NCI-H2107 (cell line): ENCODE measurements at regions not wholly inside any gene's neighbourhood (a gene's known extent, or its start where the extent isn't known, plus 50 kb on each side); places are given as distances from the start of the nearest gene placed in this dataset.

Experiments used
- DNase-seq: peaks from one replicate; lab custom pipeline; 2025; lab: John Stamatoyannopoulos, UW

GRCh38 chr4:24057915-24058559, 168.2 kb upstream of the PPARGC1A start:
- no peak for DNase-seq

DNA sequence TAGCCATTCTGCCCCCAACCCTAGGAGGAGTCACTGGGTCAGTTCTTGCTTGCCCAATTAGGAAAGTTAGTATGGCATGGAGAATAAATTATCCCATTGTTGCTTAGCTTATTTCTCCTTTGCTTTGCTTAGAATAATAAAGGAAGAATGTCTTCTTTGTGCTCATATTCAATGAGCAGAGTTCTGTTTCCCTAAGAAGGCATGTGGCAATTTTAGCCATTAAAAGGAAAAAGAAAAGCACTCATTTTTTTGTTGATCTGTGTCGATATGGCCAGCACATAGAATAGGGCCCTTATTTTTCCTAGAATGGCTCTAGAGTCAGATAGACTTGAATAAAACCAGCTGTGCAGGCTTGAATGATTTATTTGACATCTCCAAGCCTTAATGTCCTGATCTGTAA, 166.4 kb upstream of the PPARGC1A start:
- DNase-seq, result no peak

DNA sequence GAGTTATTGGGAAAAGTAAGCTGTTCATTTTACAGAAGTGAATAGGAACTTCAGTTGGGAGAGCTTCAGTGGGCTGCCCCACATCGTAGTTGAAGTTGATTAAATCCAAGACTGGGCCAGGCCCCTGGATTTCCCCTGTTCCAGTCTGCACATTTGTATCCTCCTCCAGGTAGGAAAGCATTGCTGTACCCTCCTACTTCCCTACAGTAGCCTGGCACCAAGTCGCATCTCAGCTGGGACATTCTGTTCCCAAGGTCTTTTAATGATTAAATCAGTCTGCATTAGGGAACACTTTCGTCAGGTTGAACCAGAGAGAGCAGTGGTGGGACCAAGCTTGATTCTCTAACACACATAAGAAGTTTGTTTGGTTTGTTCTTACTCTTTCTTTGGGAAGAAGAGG, 165.8 kb upstream of the PPARGC1A start:
- no peak for DNase-seq

- DNase-seq, result no peak
These were observed 165.1 kb upstream of the PPARGC1A start for GRCh38 chr4:24054910-24055309.

DNA sequence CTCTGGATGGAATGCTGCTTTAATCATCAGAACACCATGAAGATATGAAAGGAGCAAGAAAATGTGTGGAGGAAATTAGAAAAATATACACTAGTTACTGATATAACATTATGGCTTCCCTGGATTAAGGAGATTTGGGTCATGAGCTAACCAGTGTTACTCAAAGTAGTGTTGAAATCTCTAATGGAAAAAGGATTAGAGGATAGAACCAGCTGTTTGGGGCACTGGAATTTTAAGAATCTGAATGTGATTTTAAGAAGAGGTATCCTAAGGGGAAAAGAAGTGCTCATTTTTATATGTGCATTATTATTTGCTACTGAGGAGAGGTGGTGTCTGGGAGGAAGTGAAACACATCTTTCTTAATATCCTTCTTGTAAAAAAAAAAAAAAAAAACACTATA, 164.1 kb upstream of the PPARGC1A start:
- no peak for DNase-seq

DNA sequence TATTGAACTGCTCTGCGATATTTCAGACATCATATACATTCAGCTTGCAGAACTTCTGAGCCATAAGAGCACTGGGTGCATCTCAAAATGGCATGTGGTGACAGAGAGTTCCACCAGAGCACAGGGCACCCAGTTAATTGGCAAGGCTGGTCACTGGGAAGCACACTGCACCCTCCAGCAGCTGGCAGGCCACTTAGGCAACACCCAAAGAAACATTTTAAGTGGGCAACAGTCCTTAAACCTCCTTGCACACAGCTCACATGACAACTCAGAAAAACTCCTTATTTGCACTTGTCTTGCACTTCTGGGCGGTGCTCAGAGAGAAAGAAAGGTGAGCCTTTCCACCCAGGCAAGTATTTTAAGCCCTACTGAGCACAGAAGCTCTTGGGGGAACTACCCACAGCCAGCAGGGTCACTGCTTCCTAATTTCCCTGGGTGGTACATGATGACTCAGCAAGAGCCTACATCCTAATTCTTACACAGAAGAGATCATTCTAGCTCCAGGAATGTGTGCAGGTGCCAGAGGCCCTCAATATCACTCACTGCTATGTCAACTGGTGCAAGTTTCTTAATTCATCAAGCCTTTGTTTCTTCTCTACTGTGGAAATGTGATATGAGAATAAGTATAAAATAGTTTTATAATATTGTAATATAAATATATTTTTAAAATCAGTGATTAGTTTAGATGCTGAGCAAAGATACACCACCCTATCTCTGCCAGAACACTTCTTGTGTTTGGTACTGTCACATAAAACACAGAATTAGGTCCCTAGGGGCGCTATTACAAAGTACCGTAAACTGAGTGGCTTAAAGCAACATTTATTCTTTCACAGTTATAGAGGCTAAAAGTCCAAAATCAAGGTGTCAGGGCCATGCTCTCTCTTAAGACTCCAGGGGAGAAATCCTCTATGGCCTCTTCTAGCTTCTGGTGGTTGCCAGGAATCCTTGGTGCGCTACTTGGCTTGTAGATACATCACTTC, 155.1 kb upstream of the PPARGC1A start:
- DNase-seq, result no peak

DNA sequence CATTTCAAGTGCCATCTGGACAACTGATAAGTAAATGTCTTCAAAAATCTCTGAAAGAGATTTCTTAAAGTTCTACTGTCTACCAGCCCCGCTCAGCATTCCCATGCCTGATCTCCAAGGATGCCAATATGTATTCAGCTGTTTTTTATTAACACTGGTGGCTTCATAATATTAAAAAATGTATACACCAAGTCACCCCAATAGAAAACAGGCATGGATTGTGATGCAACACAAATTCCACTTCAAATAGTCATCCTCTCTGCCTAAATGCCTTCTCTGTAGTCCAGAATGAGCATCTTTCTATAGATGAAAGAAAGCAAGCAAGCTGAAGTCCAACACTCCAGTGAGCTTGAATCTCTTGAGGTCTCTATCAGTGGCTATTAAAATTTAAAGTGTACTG, 152.2 kb upstream of the PPARGC1A start:
- no peak for DNase-seq

DNA sequence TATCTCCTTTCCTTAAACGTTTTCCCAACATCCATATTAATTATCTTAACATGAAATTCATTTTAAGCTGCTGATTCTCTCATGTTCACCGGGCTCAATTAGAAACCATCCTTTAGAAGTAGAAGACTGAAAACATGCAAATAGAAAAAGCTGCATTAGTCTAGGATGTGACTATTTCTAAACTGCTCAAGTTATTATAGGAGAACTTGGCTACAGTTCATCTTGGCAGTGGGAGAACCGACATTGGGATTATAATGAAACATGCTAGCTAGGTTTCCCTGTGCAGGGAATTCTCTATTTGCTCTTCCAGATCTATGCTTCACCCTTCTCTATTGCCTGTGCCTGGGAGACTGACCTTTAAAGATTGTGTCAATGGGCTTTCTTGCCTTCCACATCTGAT, 151.0 kb upstream of the PPARGC1A start:
- DNase-seq, result no peak

- no peak for DNase-seq
These were observed 143.8 kb upstream of the PPARGC1A start for GRCh38 chr4:24033626-24034025.

DNA sequence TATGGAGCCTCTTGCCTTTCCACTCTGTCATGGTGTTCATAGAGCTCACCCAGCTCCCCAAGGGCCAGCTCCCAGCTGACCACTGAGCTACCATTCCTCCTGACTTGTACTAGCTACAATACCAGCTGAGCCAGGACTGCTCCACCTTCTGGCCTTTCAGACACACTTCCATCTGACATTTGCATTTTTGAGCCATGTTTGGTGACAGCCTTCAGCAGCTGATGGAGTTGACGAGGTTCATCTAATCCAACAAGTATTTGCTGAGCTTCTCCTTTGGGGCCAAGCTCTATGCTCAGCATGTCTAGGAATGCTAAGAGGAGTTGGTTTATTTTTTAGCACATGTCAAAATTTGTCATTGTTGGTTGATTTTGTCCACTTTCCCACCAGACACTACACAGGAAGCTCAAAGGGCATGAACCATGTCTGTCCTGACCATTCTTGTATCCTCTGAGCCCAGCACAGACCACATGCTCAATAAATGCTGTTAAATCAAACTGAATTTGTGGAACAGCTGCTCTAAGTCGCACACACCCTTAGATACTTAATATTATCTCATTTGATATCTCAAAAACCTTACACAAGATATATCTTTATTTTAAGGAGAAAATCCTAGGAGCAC, 142.6 kb upstream of the PPARGC1A start:
- no peak for DNase-seq

DNA sequence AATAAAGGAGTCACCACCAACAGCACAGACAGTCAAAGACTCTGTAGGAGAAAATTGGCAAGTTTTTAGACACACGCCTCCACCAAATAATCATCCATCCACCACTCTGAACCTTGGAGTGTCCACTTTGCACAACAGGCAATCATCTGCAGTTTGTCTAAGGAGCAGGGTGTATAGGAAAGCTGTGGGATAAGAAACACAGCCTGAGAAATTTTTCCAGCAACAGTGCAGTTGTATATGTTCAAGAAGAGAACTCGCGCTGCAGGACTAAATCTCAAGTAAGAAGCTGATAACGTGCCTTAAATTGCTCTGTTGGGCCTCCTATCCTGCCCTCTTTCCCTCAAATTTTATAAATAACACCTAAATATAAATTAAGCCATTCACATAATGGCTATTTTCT, 136.7 kb upstream of the PPARGC1A start:
- DNase-seq, result no peak

DNA sequence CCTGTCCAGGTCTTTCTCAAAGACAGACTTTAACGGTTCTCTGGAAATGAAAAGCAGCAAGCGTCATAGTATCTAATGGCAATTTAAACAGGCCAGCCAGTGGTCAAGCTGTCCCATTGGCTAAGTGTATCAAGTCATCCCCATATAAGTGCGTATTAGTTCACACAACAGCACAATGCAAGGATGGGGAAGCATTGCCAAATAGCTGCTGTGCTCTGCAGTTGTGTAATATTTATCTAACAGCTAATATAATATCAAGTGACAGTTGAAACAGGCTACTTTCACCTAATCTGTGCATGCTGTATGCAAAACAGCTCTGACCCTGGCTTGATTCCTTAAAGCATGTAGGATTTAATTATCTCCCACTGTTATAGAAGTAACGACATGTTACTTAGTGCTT, 134.8 kb upstream of the PPARGC1A start:
- no peak for DNase-seq

DNA sequence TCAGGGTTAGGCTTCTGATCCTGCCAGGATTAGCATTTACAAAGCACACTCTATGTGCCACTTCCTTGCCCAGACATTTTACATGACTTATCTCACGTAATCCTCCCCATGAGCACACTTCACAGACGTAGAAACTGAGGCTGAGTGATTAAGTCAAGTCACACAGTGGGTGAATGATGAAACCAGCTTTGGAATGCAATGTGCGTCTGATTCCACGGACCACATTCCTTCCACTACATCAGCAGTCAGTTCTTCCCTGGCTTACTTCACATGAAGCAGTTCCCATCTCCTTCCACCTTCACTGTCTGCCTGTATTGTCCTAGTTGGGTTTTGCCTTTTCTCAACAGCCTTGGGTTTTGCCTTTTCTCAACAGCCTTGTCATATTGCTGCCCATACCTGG, 134.3 kb upstream of the PPARGC1A start:
- no peak for DNase-seq

- DNase-seq, result no peak
These were observed 125.9 kb upstream of the PPARGC1A start for GRCh38 chr4:24015782-24016181.

GRCh38 chr4:24013668-24014422, 124.0 kb upstream of the PPARGC1A start:
- no peak for DNase-seq

- no peak for DNase-seq
These were observed 121.1 kb upstream of the PPARGC1A start for GRCh38 chr4:24010994-24011393.

DNA sequence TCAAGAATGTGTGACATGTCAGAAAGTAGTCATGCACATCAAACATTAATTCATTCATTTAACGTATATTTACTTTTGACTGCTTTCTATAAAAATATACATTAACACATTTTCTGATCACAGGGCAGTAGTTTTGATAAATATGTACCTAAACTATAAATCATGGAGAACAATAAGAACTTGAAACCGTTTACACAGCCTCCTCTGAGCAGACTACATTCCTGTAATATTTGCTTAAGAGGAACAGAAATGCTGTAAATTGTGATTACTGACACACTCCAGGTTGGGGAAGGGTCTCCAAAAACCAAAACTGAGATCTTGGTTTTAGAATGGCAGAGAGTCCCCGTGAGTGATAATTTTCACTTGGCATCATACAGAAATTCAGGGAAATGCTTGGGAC, 120.7 kb upstream of the PPARGC1A start:
- DNase-seq, result no peak

DNA sequence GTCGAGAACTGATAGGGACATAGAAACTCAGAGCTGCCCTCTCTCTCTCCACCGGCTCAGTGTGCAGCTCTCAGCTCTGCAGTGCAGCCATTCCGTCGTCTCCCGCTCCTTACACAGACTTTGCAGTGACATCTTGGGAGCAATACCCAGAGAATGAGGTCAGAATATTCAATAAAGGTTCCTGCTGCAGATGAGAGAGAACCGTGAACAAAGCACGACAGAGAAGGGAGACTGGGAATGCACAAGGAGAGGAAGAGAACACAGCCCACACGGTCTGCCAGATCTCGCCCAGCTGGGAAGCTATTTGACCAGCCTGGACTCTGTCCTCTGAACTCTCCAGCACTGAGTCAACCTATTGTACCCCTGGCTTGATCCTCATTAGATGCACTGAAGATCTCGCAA, 118.0 kb upstream of the PPARGC1A start:
- no peak for DNase-seq

GRCh38 chr4:24006269-24006668, 116.4 kb upstream of the PPARGC1A start:
- no peak for DNase-seq

DNA sequence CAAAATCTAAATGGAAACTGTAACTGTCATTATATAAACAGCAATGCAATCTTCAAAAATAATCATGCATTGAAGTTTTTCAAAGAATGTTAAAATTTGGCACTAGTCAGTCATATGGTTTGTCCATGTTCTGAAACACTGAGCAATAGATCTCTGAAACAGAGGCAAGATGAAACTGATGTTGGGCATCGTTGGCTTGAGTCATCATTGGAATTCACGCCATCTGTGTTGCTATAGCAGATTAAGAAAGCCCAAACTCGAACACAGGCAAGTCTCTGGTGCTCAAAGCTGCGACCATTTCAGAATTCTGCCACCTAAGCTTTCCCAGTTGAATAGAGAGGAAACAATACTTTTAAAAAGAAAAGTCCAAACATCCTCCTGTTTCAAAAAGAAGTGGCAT, 114.1 kb upstream of the PPARGC1A start:
- no peak for DNase-seq

- DNase-seq, result no peak
These were observed 113.6 kb upstream of the PPARGC1A start for GRCh38 chr4:24003496-24003895.

- no peak for DNase-seq
These were observed 112.6 kb upstream of the PPARGC1A start for GRCh38 chr4:24002330-24002966.
